ENCODE measurements at regions not wholly inside any gene's neighbourhood (a gene's known extent, or its start where the extent isn't known, plus 50 kb on each side); places are given as distances from the start of the nearest gene placed in this dataset.
"Not testable (repeated sequence)": the region's sequence is repeated elsewhere in the genome, so short reads cannot be mapped to it uniquely, and the experiment has no call there.

DNA sequence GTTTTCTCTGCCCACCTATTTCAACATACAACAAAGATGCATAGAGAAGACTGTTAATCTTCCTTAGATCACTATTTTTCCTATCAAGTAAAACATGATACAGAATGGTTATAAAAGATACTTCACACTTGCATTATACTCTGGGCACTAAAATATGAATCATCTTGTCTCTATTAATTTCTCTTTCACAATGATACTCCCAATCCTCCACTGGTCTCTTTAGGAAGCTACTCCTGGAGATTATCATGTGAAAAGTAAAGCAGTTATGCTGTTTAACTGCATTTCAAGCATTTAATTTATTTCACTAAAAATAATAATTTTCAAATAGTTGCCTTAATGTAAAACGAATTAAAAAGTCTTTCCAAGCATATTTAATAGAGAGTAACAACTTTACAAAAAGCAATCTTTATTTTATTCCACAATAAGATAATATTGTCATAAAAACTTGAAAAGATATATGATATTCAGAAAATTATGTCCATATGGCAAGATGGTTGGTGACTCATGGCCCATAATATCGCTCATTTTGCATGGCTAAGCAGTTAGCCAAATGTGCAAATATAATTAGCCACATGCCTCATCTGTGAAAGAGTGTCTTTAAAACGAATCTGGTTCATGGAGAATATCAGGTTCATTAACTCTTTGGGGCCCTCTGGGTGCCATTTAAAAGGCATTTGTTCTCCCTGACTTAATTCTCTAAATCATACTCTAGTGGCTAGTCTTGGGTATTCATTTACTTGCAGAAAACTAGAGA lies 1569.0 kb upstream of the B3GALT2 start:
- Mint-ChIP-seq H3K27me3 (ENCODE audit: insufficient read depth, low read depth) (no peaks in the 10 kb centered on the region), H3K36me3 (no peaks in the 10 kb centered on the region), H3K4me1 (no peaks in the 10 kb centered on the region), H3K9me3 (peaks cover 3% of the 10 kb centered on the region), H3K27ac (no peak overlapping the region), H3K4me3 (no peak overlapping the region)
- H3K79me2 ChIP-seq (ENCODE audit: low read depth) = no peaks in the 10 kb centered on the region
- no peaks in the 10 kb centered on the region for H3K9me3 ChIP-seq (ENCODE audit: low read depth)
- no peaks in the 10 kb centered on the region for H3K27me3 ChIP-seq
- H3K4me1 ChIP-seq = no peaks in the 10 kb centered on the region
- no peak for DNase-seq (ENCODE audit: low spot score)
- no peaks in the 10 kb centered on the region for H3F3A ChIP-seq (ENCODE audit: low read depth)
- no peaks in the 10 kb centered on the region for H4K20me1 ChIP-seq (ENCODE audit: low read depth)
- no peak overlapping the region for H3K4me3 ChIP-seq
- no peak overlapping the region for H3K27ac ChIP-seq
- no peaks in the 10 kb centered on the region for H3K36me3 ChIP-seq
- no peak overlapping the region for H3K4me2 ChIP-seq
- H2AFZ ChIP-seq (replicated peaks) = no peak overlapping the region
- H3K9ac ChIP-seq = no peak overlapping the region
- TF ChIP-seq EZH2 (IDR thresholded peaks at IDR 0.05) = no peak
- TF ChIP-seq, protein P1, sequence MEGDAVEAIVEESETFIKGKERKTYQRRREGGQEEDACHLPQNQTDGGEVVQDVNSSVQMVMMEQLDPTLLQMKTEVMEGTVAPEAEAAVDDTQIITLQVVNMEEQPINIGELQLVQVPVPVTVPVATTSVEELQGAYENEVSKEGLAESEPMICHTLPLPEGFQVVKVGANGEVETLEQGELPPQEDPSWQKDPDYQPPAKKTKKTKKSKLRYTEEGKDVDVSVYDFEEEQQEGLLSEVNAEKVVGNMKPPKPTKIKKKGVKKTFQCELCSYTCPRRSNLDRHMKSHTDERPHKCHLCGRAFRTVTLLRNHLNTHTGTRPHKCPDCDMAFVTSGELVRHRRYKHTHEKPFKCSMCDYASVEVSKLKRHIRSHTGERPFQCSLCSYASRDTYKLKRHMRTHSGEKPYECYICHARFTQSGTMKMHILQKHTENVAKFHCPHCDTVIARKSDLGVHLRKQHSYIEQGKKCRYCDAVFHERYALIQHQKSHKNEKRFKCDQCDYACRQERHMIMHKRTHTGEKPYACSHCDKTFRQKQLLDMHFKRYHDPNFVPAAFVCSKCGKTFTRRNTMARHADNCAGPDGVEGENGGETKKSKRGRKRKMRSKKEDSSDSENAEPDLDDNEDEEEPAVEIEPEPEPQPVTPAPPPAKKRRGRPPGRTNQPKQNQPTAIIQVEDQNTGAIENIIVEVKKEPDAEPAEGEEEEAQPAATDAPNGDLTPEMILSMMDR (IDR thresholded peaks at IDR 0.05) = no peak
- no peak for TF ChIP-seq EZH2phosphoT487 (IDR thresholded peaks at IDR 0.05)

DNA sequence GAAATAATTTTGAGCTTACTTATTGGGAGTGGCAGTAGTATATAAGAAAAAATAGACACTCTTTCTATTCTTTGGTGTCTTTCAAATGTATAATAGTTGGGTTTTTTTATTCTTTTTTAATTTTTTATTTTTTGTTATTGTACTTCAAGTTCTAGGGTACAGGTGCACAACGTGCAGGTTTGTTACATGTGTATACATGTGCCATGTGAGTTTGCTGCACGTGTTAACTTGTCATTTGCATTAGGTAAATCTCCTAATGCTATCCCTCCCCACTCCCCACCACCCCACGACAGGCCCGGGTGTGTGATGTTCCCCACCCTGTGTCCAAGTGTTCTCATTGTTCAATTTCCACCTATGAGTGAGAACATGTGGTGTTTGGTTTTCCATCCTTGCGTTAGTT lies 1552.4 kb upstream of the B3GALT2 start:
- H3K9me3 ChIP-seq (ENCODE audit: low read depth); H2AFZ ChIP-seq (replicated peaks); H3K4me2 ChIP-seq; H3K4me3 Mint-ChIP-seq; H3K4me1 ChIP-seq; H3K27ac Mint-ChIP-seq; H3K36me3 ChIP-seq; H3K9me3 Mint-ChIP-seq; H3K27ac ChIP-seq; H3K4me3 ChIP-seq; H3K9ac ChIP-seq; H3K27me3 ChIP-seq; DNase-seq (ENCODE audit: low spot score); H4K20me1 ChIP-seq (ENCODE audit: low read depth); H3K79me2 ChIP-seq (ENCODE audit: low read depth); H3K36me3 Mint-ChIP-seq; H3K27me3 Mint-ChIP-seq (ENCODE audit: insufficient read depth, low read depth); H3F3A ChIP-seq (ENCODE audit: low read depth): not testable (repeated sequence)
- H3K4me1 Mint-ChIP-seq = peaks cover 12% of the 10 kb centered on the region

DNA sequence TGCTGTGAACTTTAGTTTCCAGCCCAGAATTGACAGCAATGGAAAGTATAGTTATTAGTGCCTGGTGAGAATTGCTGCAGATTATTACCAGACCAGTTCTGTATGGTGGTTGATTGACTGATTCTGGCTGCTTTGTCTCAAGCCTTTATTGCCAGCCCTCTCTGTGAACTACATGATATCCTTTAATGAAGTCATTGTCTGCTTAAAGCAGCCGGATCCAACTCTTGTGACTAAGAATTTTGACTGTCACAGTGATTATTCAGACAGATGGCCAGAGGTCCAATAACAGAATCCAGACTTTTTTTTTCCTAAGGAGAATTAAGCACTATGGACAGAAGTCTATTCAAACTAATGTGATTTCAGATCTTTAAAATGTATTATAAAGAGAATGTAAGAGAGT lies 1548.6 kb upstream of the B3GALT2 start:
- H3K27me3 ChIP-seq = no peaks in the 10 kb centered on the region
- Mint-ChIP-seq H3K27me3 (ENCODE audit: insufficient read depth, low read depth) (no peaks in the 10 kb centered on the region), H3K27ac (no peak overlapping the region), H3K36me3 (no peaks in the 10 kb centered on the region), H3K4me1 (peaks cover 12% of the 10 kb centered on the region), H3K9me3 (no peaks in the 10 kb centered on the region), H3K4me3 (no peak overlapping the region)
- H2AFZ ChIP-seq (replicated peaks) = no peak overlapping the region
- no peaks in the 10 kb centered on the region for H3K79me2 ChIP-seq (ENCODE audit: low read depth)
- no peaks in the 10 kb centered on the region for H3F3A ChIP-seq (ENCODE audit: low read depth)
- H3K9me3 ChIP-seq (ENCODE audit: low read depth) = no peaks in the 10 kb centered on the region
- H3K4me3 ChIP-seq = no peak overlapping the region
- no peak overlapping the region for H3K27ac ChIP-seq
- no peaks in the 10 kb centered on the region for H3K36me3 ChIP-seq
- no peaks in the 10 kb centered on the region for H3K4me1 ChIP-seq
- DNase-seq (ENCODE audit: low spot score) = no peak
- H3K4me2 ChIP-seq = no peak overlapping the region
- H3K9ac ChIP-seq = no peak overlapping the region
- TF ChIP-seq, protein P1 (IDR thresholded peaks at IDR 0.05) = no peak
- TF ChIP-seq EZH2 (IDR thresholded peaks at IDR 0.05) (no peak), EZH2phosphoT487 (IDR thresholded peaks at IDR 0.05) (no peak)
- no peaks in the 10 kb centered on the region for H4K20me1 ChIP-seq (ENCODE audit: low read depth)

DNA sequence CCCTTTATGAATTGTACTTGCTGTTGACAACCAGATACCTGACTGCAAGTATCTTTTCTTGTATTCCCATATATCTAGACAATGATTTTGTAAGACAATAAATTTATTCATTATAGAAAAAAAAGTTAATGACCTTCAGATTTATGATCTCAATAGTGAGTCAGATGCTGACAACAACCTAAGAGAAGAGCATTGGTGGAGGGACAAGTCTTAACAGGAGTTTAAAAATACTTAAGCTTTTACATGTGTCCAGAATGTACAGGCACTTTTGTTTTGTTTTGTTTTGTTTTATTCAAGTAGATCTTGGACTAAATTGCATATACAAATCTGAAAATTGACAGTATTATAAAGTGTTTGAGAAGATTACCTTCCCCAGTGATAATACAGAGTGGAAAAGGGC lies 1544.6 kb upstream of the B3GALT2 start:
- Histone ChIP-seq H3K79me2 (ENCODE audit: low read depth) (no peaks in the 10 kb centered on the region), H3K4me3 (no peak overlapping the region), H3K9me3 (ENCODE audit: low read depth) (no peaks in the 10 kb centered on the region), H3K36me3 (no peaks in the 10 kb centered on the region), H4K20me1 (ENCODE audit: low read depth) (no peaks in the 10 kb centered on the region), H3F3A (ENCODE audit: low read depth) (no peaks in the 10 kb centered on the region), H3K27me3 (no peaks in the 10 kb centered on the region), H3K9ac (no peak overlapping the region), H3K4me2 (no peak overlapping the region), H2AFZ (replicated peaks) (no peak overlapping the region), H3K27ac (no peak overlapping the region), H3K4me1 (no peaks in the 10 kb centered on the region)
- TF ChIP-seq, protein P1 (IDR thresholded peaks at IDR 0.05) = no peak
- TF ChIP-seq EZH2 (IDR thresholded peaks at IDR 0.05) (no peak), EZH2phosphoT487 (IDR thresholded peaks at IDR 0.05) (no peak)
- Mint-ChIP-seq H3K27ac (no peak overlapping the region), H3K9me3 (no peaks in the 10 kb centered on the region), H3K27me3 (ENCODE audit: insufficient read depth, low read depth) (no peaks in the 10 kb centered on the region), H3K4me3 (no peak overlapping the region), H3K36me3 (no peaks in the 10 kb centered on the region), H3K4me1 (peaks cover 12% of the 10 kb centered on the region)
- no peak for DNase-seq (ENCODE audit: low spot score)

Data from neural progenitor cell (in vitro differentiated cells).